ENCODE measurements at regions not wholly inside any gene's neighbourhood (a gene's known extent, or its start where the extent isn't known, plus 50 kb on each side); places are given as distances from the start of the nearest gene placed in this dataset.

- H3K27ac ChIP-seq = no peak overlapping the region
- no peak for DNase-seq
- H3K27me3 ChIP-seq = no peaks in the 10 kb centered on the region
- no peak for ATAC-seq
- no peak overlapping the region for H3K4me3 ChIP-seq
- H3K36me3 ChIP-seq = no peaks in the 10 kb centered on the region
- intact Hi-C loops (cut with DNase I) = no loop called here
- no peaks in the 10 kb centered on the region for H3K4me1 ChIP-seq
- TF ChIP-seq POLR2A (IDR thresholded peaks at IDR 0.05) (no peak), CTCF (IDR thresholded peaks at IDR 0.05) (no peak)
- no peaks in the 10 kb centered on the region for H3K9me3 ChIP-seq
- 47% methylated on average over 1 of the region's 1 CpG for WGBS (ENCODE audit: insufficient coverage, low coverage, low lambda C conversion rate, missing lambda C conversion rate)
Observed at GRCh38 chr10:118537623-118538022, 57.8 kb downstream of the PRLHR start.

- Histone ChIP-seq H3K27me3 (no peaks in the 10 kb centered on the region), H3K36me3 (no peaks in the 10 kb centered on the region), H3K9me3 (no peaks in the 10 kb centered on the region), H3K27ac (no peak overlapping the region), H3K4me1 (no peaks in the 10 kb centered on the region), H3K4me3 (no peak overlapping the region)
- TF ChIP-seq POLR2A (IDR thresholded peaks at IDR 0.05) = no peak
- TF ChIP-seq CTCF (IDR thresholded peaks at IDR 0.05) = no peak
- ATAC-seq (no peak), DNase-seq (no peak)
- WGBS (ENCODE audit: insufficient coverage, low coverage, low lambda C conversion rate, missing lambda C conversion rate) = 71% methylated on average over 3 of the region's 3 CpGs
- intact Hi-C loops (cut with DNase I) = no loop called here
Observed at GRCh38 chr10:118534136-118534535, 61.3 kb downstream of the PRLHR start.

GRCh38 chr10:118531105-118531852 lies 64.2 kb downstream of the PRLHR start:
- WGBS (ENCODE audit: insufficient coverage, low coverage, low lambda C conversion rate, missing lambda C conversion rate) = 43% methylated on average over 10 of the region's 12 CpGs
- peak in 2 of 4 donors; percentile 15 to 49 for ATAC-seq
- no peaks in the 10 kb centered on the region for H3K27me3 ChIP-seq
- no peak overlapping the region for H3K4me3 ChIP-seq
- intact Hi-C loops (cut with DNase I) = no loop called here
- TF ChIP-seq CTCF (IDR thresholded peaks at IDR 0.05) (no peak), POLR2A (IDR thresholded peaks at IDR 0.05) (no peak)
- no peaks in the 10 kb centered on the region for H3K4me1 ChIP-seq
- H3K27ac ChIP-seq = no peak overlapping the region
- no peaks in the 10 kb centered on the region for H3K36me3 ChIP-seq
- no peaks in the 10 kb centered on the region for H3K9me3 ChIP-seq
- DNase-seq = no peak

GRCh38 chr10:118528426-118528825 lies 67.0 kb downstream of the PRLHR start:
- Histone ChIP-seq H3K4me3 (no peak overlapping the region), H3K4me1 (no peaks in the 10 kb centered on the region), H3K27me3 (no peaks in the 10 kb centered on the region), H3K27ac (no peak overlapping the region), H3K9me3 (no peaks in the 10 kb centered on the region), H3K36me3 (no peaks in the 10 kb centered on the region)
- TF ChIP-seq POLR2A (IDR thresholded peaks at IDR 0.05) (no peak), CTCF (IDR thresholded peaks at IDR 0.05) (no peak)
- DNase-seq (no peak), ATAC-seq (no peak)
- intact Hi-C loops (cut with DNase I) = no loop called here
- 62% methylated on average over 6 of the region's 6 CpGs for WGBS (ENCODE audit: insufficient coverage, low coverage, low lambda C conversion rate, missing lambda C conversion rate)
